ENCODE measurements at regions not wholly inside any gene's neighbourhood (a gene's known extent, or its start where the extent isn't known, plus 50 kb on each side); places are given as distances from the start of the nearest gene placed in this dataset.
"Not testable (repeated sequence)": the region's sequence is repeated elsewhere in the genome, so short reads cannot be mapped to it uniquely, and the experiment has no call there.

GRCh38 chr5:53733853-53734252, 173.4 kb downstream of the NDUFS4 start:
- TF ChIP-seq CTCF (IDR thresholded peaks at IDR 0.05; ENCODE audit: insufficient read depth, low read length) = no peak
- no peak for DNase-seq (ENCODE audit: low read depth)
- no peak overlapping the region for H3K4me3 ChIP-seq (ENCODE audit: low read depth, low read length)

- no peak overlapping the region for H3K4me3 ChIP-seq (ENCODE audit: low read depth, low read length)
- TF ChIP-seq CTCF (IDR thresholded peaks at IDR 0.05; ENCODE audit: insufficient read depth, low read length) = no peak
- no peak for DNase-seq (ENCODE audit: low read depth)
These were observed 177.7 kb downstream of the NDUFS4 start for GRCh38 chr5:53738105-53738504.

GRCh38 chr5:53739111-53739510, 178.7 kb downstream of the NDUFS4 start:
- DNase-seq (ENCODE audit: low read depth) = no peak
- no peak for TF ChIP-seq CTCF (IDR thresholded peaks at IDR 0.05; ENCODE audit: insufficient read depth, low read length)
- H3K4me3 ChIP-seq (ENCODE audit: low read depth, low read length) = no peak overlapping the region

GRCh38 chr5:53749621-53750020, 189.2 kb downstream of the NDUFS4 start:
- no peak overlapping the region for H3K4me3 ChIP-seq (ENCODE audit: low read depth, low read length)
- no peak for DNase-seq (ENCODE audit: low read depth)
- no peak for TF ChIP-seq CTCF (IDR thresholded peaks at IDR 0.05; ENCODE audit: insufficient read depth, low read length)

GRCh38 chr5:53752282-53752681, 191.8 kb downstream of the NDUFS4 start:
- not testable (repeated sequence) for H3K4me3 ChIP-seq (ENCODE audit: low read depth, low read length); DNase-seq (ENCODE audit: low read depth)

- DNase-seq (ENCODE audit: low read depth) = no peak
- H3K4me3 ChIP-seq (ENCODE audit: low read depth, low read length) = no peak overlapping the region
- no peak for TF ChIP-seq CTCF (IDR thresholded peaks at IDR 0.05; ENCODE audit: insufficient read depth, low read length)
These were observed 206.2 kb downstream of the NDUFS4 start for GRCh38 chr5:53766673-53767072.

GRCh38 chr5:53777864-53778618, 217.6 kb downstream of the NDUFS4 start:
- no peak for TF ChIP-seq CTCF (IDR thresholded peaks at IDR 0.05; ENCODE audit: insufficient read depth, low read length)
- no peak overlapping the region for H3K4me3 ChIP-seq (ENCODE audit: low read depth, low read length)
- no peak for DNase-seq (ENCODE audit: low read depth)

Measured in fibroblast of the aortic adventitia (primary cell).